B cell (primary cell): ENCODE measurements at regions not wholly inside any gene's neighbourhood (a gene's known extent, or its start where the extent isn't known, plus 50 kb on each side); places are given as distances from the start of the nearest gene placed in this dataset.

Source experiments
- ATAC-seq: fragments of 200-7000 bp; cut with Tn5 transposase; one replicate; pipeline ENCODE4 v1.10.0; 2021; ENCODE audit warnings: low read depth, mild to moderate bottlenecking, moderate number of reproducible peaks, moderate library complexity
- CTCF ChIA-PET: fragments of 350-600 bp; sonication (Branson Sonifier 250); formaldehyde crosslinking; loops from one replicate; lab custom pipeline; 2021; ENCODE audit warnings: antibody characterized with exemption, inconsistent platforms; lab: Charles Lee
- POLR2A ChIA-PET: fragments of 350-600 bp; sonication (Branson Sonifier 250); formaldehyde crosslinking; loops from one replicate; lab custom pipeline; 2021; ENCODE audit warnings: antibody characterized with exemption; lab: Charles Lee
- DNase-seq: peaks from one replicate; pipeline ENCODE4 v3.0.0; 2013
- H2AFZ ChIP-seq: 2 replicates; pipeline ENCODE4 v1.6.1; 2012; ENCODE audit warnings: mild to moderate bottlenecking, low read depth, low read length; ENCODE audit not compliant: insufficient read depth, poor library complexity, severe bottlenecking
- H3K27ac ChIP-seq, 2 donors: 1 replicate in 1 of 2; 2 replicates in 1 of 2; pipeline ENCODE4 v1.5.1; 2012 to 2013; ENCODE audit warnings: low read length in 2 of 2, mild to moderate bottlenecking in 2 of 2, moderate library complexity in 1 of 2
- H3K27me3 ChIP-seq, 4 experiments: fragments of 200-600 bp in 1 of 4; sonication (generic) in 1 of 4; replicated peaks in 1 of 4; 1 replicate in 2 of 4; 2 replicates in 2 of 4; pipeline versions ENCODE4 v1.6.1 to v1.7.0; 2013 to 2016; ENCODE audit warnings: low read length in 3 of 4, mild to moderate bottlenecking in 2 of 4, mixed read lengths in 1 of 4, moderate library complexity in 1 of 4; ENCODE audit not compliant: insufficient read depth in 4 of 4, control insufficient read depth in 3 of 4; ENCODE audit errors: control extremely low read depth in 1 of 4
- H3K36me3 ChIP-seq, 2 experiments: replicated peaks in 1 of 2; 1 replicate in 1 of 2; 2 replicates in 1 of 2; pipeline versions ENCODE4 v1.6.1 to v1.7.1; 2013; ENCODE audit warnings: low read length in 1 of 2; ENCODE audit not compliant: insufficient read depth in 2 of 2, control insufficient read depth in 1 of 2; ENCODE audit errors: control extremely low read depth in 1 of 2, extremely low read depth in 1 of 2
- H3K4me1 ChIP-seq, 2 donors: fragments of 200-600 bp in 1 of 2; sonication (generic) in 1 of 2; 1 replicate in 1 of 2; 2 replicates in 1 of 2; pipeline versions ENCODE4 v1.5.1 to v1.6.1; 2013 to 2017; ENCODE audit warnings: low read length in 2 of 2; ENCODE audit not compliant: control insufficient read depth in 2 of 2, insufficient read depth in 2 of 2
- H3K4me2 ChIP-seq: replicated peaks from 2 replicates; pipeline ENCODE3; 2012; ENCODE audit warnings: mild to moderate bottlenecking, low read depth, low read length; ENCODE audit not compliant: poor library complexity, severe bottlenecking
- H3K4me3 ChIP-seq, 5 experiments: fragments of 200-600 bp in 1 of 5; sonication (generic) in 1 of 5; 1 replicate in 3 of 5; 2 replicates in 2 of 5; pipeline versions ENCODE4 v1.5.1 to v1.7.0; 2011 to 2016; ENCODE audit warnings: low read length in 4 of 5, mild to moderate bottlenecking in 4 of 5, low read depth in 2 of 5, control low read depth in 1 of 5, moderate library complexity in 1 of 5; ENCODE audit not compliant: insufficient read depth in 1 of 5; ENCODE audit errors: control extremely low read depth in 1 of 5, extremely low read depth in 1 of 5
- H3K79me2 ChIP-seq: fragments of 200-600 bp; sonication (generic); one replicate; pipeline ENCODE4 v1.6.0; 2016; ENCODE audit warnings: low read length; ENCODE audit not compliant: control insufficient read depth, insufficient read depth
- H3K9ac ChIP-seq: fragments of 200-600 bp; sonication (generic); 2 replicates; pipeline ENCODE4 v1.6.1; 2017; ENCODE audit warnings: mild to moderate bottlenecking, low read length, moderate library complexity
- H3K9me3 ChIP-seq, 3 donors: one replicate each; pipeline versions ENCODE4 v1.6.1 to v1.7.1; 2013; ENCODE audit warnings: low read length in 2 of 3; ENCODE audit not compliant: control insufficient read depth in 2 of 3, insufficient read depth in 1 of 3; ENCODE audit errors: control extremely low read depth in 1 of 3
- H4K20me1 ChIP-seq: 2 replicates; pipeline ENCODE4 v1.6.0; 2012; ENCODE audit warnings: mild to moderate bottlenecking, low read length; ENCODE audit not compliant: insufficient read depth, control insufficient read depth, poor library complexity, severe bottlenecking
- H3K27ac Mint-ChIP-seq: one replicate; pipeline ENCODE4 v1.8.0; 2021; ENCODE audit warnings: mixed read lengths
- H3K27me3 Mint-ChIP-seq: one replicate; pipeline ENCODE4 v1.8.0; 2021; ENCODE audit warnings: mixed read lengths
- H3K4me1 Mint-ChIP-seq: one replicate; pipeline ENCODE4 v1.8.0; 2021; ENCODE audit warnings: mixed read lengths
- H3K4me3 Mint-ChIP-seq: one replicate; pipeline ENCODE4 v1.8.0; 2021; ENCODE audit warnings: mixed read lengths
- H3K9me3 Mint-ChIP-seq: one replicate; pipeline ENCODE4 v1.8.0; 2022; ENCODE audit warnings: mixed read lengths; ENCODE audit not compliant: insufficient read depth
- EZH2 ChIP-seq: IDR thresholded peaks from 2 replicates; pipeline ENCODE4 v1.6.1; 2012; ENCODE audit warnings: borderline replicate concordance, low read depth, mild to moderate bottlenecking, moderate library complexity, low read length; ENCODE audit not compliant: insufficient read depth, poor library complexity, severe bottlenecking
- WGBS: methylation state at CpG from one replicate; pipeline ENCODE4 v1.1.5; 2013; ENCODE audit warnings: missing lambda C conversion rate; ENCODE audit not compliant: insufficient coverage; 5-methylcytosine and 5-hydroxymethylcytosine counted together
- intact Hi-C: fragments of 100-400 bp; cut with micrococcal nuclease; formaldehyde crosslinking; loops from one replicate; pipeline ENCODE4 v1.10.0; 2022
- TF ChIP-seq, protein P1 (sequence below): fragments of 200-600 bp; IDR thresholded peaks from one replicate; pipeline ENCODE4 v1.8.0; 2022; ENCODE audit warnings: antibody characterized with exemption, mild to moderate bottlenecking

DNA sequence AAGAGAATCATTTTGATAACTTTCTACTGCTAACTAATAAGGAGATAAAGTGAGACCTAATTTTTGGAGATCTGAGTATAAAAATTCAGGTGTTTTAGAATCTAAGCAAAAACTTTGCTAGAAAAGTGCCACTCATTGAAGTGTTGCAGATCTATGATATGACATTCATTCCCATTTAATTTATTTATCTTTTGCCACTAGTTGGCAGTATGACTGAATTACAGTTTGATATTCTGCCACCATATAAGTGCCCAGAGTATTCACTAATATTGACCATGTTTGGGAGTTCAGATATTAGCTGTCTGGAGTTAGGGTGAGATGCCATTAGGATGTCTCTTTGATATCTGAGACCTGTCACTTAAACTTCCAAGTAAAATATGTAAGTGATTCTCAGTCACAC, 251.3 kb upstream of the GBE1 start:
- no peak overlapping the region for H3K27ac Mint-ChIP-seq
- no peaks in the 10 kb centered on the region for H3K9me3 Mint-ChIP-seq
- Histone ChIP-seq H4K20me1 (no peaks in the 10 kb centered on the region), H3K9ac (no peak overlapping the region), H3K4me2 (no peak overlapping the region), H3K27ac (no peak overlapping the region), H3K4me3 (no peak overlapping the region), H3K4me1 (no peaks in the 10 kb centered on the region), H3K36me3 (no peaks in the 10 kb centered on the region), H3K79me2 (no peaks in the 10 kb centered on the region), H3K9me3 (peaks cover 0 to 10% (median 0%) of the 10 kb centered on the region in 3 donors), H3K27me3 (no peaks in the 10 kb centered on the region), H2AFZ (no peak overlapping the region)
- no peak for TF ChIP-seq EZH2
- TF ChIP-seq, protein P1, sequence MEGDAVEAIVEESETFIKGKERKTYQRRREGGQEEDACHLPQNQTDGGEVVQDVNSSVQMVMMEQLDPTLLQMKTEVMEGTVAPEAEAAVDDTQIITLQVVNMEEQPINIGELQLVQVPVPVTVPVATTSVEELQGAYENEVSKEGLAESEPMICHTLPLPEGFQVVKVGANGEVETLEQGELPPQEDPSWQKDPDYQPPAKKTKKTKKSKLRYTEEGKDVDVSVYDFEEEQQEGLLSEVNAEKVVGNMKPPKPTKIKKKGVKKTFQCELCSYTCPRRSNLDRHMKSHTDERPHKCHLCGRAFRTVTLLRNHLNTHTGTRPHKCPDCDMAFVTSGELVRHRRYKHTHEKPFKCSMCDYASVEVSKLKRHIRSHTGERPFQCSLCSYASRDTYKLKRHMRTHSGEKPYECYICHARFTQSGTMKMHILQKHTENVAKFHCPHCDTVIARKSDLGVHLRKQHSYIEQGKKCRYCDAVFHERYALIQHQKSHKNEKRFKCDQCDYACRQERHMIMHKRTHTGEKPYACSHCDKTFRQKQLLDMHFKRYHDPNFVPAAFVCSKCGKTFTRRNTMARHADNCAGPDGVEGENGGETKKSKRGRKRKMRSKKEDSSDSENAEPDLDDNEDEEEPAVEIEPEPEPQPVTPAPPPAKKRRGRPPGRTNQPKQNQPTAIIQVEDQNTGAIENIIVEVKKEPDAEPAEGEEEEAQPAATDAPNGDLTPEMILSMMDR, result no peak
- no peaks in the 10 kb centered on the region for H3K4me1 Mint-ChIP-seq
- no peaks in the 10 kb centered on the region for H3K27me3 Mint-ChIP-seq
- ChIA-PET POLR2A (no interaction called here), CTCF (no interaction called here)
- no peak for ATAC-seq
- DNase-seq, result no peak
- intact Hi-C loops, result no loop called here
- no peak overlapping the region for H3K4me3 Mint-ChIP-seq

DNA sequence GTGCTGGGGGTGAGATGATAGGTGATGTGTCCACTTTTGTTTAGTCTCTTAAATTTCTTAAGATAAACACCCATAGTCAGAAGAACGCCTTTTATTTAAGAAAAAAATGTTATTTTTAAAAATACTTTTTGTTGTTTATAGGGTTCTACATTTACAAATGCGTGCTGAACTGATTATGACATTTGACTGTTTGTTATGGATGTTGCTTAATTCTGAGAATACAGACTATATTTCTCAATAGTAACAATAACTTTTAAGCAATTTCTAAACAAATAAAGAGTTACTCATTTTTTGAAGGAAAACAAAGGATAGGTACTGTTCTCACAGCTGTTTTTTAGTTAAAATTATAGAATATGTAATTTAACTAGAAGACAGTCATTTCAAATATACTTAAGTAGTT, 249.9 kb upstream of the GBE1 start:
- H3K4me3 Mint-ChIP-seq, result no peak overlapping the region
- no peak overlapping the region for H3K27ac Mint-ChIP-seq
- Histone ChIP-seq H3K9me3 (peaks cover 0 to 10% (median 0%) of the 10 kb centered on the region in 3 donors), H3K9ac (no peak overlapping the region), H3K4me1 (no peaks in the 10 kb centered on the region), H3K4me3 (no peak overlapping the region), H3K79me2 (no peaks in the 10 kb centered on the region), H3K36me3 (no peaks in the 10 kb centered on the region), H4K20me1 (no peaks in the 10 kb centered on the region), H3K4me2 (no peak overlapping the region), H2AFZ (no peak overlapping the region), H3K27me3 (no peaks in the 10 kb centered on the region), H3K27ac (no peak overlapping the region)
- no peak for ATAC-seq
- no peak for TF ChIP-seq EZH2
- TF ChIP-seq, protein P1, result no peak
- H3K9me3 Mint-ChIP-seq, result no peaks in the 10 kb centered on the region
- DNase-seq, result no peak
- no peaks in the 10 kb centered on the region for H3K27me3 Mint-ChIP-seq
- ChIA-PET POLR2A (no interaction called here), CTCF (no interaction called here)
- no CpG with 5 or more reads among the region's 2 CpGs for WGBS
- no peaks in the 10 kb centered on the region for H3K4me1 Mint-ChIP-seq
- intact Hi-C loops, result no loop called here
